ENCODE measurements at regions not wholly inside any gene's neighbourhood (a gene's known extent, or its start where the extent isn't known, plus 50 kb on each side); places are given as distances from the start of the nearest gene placed in this dataset.
"Not testable (repeated sequence)": the region's sequence is repeated elsewhere in the genome, so short reads cannot be mapped to it uniquely, and the experiment has no call there.

DNA sequence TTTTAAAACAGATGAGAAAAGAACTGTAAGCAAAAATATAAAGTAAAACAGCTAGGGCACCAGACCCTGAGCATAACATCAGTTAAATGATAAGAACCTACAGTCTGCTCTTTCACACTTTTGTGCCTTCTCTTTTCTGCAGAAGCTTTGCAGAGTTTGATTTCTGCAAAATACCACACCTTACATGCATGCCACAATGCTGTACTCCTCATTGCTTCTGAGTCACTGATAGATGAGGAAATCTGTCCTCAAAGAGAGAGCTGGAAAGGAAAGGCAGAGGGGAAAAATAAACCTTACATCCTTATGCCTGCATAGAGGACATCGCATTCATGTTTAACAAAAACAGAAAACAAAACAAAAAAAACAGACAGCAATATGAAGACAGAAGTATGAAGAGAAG is 142.9 kb downstream of the ATPSCKMT start:
- Histone ChIP-seq H3K4me3 (no peak overlapping the region), H3K9me3 (no peaks in the 10 kb centered on the region), H3K4me2 (no peak overlapping the region), H3K27ac (no peak overlapping the region), H3K4me1 (no peaks in the 10 kb centered on the region)
- TF ChIP-seq, protein P1, sequence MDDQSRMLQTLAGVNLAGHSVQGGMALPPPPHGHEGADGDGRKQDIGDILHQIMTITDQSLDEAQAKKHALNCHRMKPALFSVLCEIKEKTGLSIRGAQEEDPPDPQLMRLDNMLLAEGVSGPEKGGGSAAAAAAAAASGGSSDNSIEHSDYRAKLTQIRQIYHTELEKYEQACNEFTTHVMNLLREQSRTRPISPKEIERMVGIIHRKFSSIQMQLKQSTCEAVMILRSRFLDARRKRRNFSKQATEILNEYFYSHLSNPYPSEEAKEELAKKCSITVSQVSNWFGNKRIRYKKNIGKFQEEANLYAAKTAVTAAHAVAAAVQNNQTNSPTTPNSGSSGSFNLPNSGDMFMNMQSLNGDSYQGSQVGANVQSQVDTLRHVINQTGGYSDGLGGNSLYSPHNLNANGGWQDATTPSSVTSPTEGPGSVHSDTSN (IDR thresholded peaks at IDR 0.05), result no peak
- TF ChIP-seq, protein P2, sequence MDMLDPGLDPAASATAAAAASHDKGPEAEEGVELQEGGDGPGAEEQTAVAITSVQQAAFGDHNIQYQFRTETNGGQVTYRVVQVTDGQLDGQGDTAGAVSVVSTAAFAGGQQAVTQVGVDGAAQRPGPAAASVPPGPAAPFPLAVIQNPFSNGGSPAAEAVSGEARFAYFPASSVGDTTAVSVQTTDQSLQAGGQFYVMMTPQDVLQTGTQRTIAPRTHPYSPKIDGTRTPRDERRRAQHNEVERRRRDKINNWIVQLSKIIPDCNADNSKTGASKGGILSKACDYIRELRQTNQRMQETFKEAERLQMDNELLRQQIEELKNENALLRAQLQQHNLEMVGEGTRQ (IDR thresholded peaks at IDR 0.05), result no peak
- TF ChIP-seq SMC3 (IDR thresholded peaks at IDR 0.05), result no peak
- TF ChIP-seq, protein P3, sequence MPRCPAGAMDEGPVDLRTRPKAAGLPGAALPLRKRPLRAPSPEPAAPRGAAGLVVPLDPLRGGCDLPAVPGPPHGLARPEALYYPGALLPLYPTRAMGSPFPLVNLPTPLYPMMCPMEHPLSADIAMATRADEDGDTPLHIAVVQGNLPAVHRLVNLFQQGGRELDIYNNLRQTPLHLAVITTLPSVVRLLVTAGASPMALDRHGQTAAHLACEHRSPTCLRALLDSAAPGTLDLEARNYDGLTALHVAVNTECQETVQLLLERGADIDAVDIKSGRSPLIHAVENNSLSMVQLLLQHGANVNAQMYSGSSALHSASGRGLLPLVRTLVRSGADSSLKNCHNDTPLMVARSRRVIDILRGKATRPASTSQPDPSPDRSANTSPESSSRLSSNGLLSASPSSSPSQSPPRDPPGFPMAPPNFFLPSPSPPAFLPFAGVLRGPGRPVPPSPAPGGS (IDR thresholded peaks at IDR 0.05), result no peak
- TF ChIP-seq, protein P4, sequence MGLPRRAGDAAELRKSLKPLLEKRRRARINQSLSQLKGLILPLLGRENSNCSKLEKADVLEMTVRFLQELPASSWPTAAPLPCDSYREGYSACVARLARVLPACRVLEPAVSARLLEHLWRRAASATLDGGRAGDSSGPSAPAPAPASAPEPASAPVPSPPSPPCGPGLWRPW (IDR thresholded peaks at IDR 0.05), result no peak
- TF ChIP-seq, protein P5, sequence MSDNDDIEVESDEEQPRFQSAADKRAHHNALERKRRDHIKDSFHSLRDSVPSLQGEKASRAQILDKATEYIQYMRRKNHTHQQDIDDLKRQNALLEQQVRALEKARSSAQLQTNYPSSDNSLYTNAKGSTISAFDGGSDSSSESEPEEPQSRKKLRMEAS (IDR thresholded peaks at IDR 0.05), result no peak
- ChIA-PET POLR2A (no interaction called here), CTCF (no interaction called here)
- WGBS (ENCODE audit: missing lambda C conversion rate), result 91% methylated on average over 1 of the region's 1 CpG
- ATAC-seq, result no peak
- no peak for FAIRE-seq
- DNase-seq (ENCODE audit: low read depth in 1 of 2, low spot score in 1 of 2), result no peak

DNA sequence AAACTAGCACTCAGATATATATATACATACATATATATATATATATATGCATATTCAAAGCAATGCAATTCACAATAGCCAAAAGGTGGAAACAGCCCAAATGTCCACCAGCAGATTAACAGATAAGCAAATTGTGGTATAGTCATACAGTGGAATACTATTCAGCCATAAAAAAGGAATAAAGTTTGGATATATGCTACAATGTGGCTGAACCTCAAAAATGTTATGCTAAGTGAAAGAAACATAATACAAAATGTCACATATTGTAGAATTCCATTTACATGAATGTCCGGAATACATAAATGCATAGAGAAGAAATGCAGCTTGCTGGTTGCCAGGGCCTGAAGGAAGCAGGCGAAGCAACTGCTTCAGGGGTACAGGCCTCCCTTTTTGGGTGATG is 143.4 kb downstream of the ATPSCKMT start:
- TF ChIP-seq RCOR1 (IDR thresholded peaks at IDR 0.05; ENCODE audit: low read depth, low read length) (no peak), HEYL (CRISPR knock-in tag; IDR thresholded peaks at IDR 0.05) (no peak)
- Histone ChIP-seq H3K27ac (no peak overlapping the region), H3K4me1 (no peaks in the 10 kb centered on the region), H3K4me3 (no peak overlapping the region), H3K9me3 (no peaks in the 10 kb centered on the region), H3K4me2 (no peak overlapping the region)
- ChIA-PET POLR2A (no interaction called here), CTCF (no interaction called here)
- FAIRE-seq (no peak), ATAC-seq (no peak), DNase-seq (ENCODE audit: low read depth in 1 of 2, low spot score in 1 of 2) (no peak)
- WGBS (ENCODE audit: missing lambda C conversion rate), result 55% methylated on average over 2 of the region's 2 CpGs

DNA sequence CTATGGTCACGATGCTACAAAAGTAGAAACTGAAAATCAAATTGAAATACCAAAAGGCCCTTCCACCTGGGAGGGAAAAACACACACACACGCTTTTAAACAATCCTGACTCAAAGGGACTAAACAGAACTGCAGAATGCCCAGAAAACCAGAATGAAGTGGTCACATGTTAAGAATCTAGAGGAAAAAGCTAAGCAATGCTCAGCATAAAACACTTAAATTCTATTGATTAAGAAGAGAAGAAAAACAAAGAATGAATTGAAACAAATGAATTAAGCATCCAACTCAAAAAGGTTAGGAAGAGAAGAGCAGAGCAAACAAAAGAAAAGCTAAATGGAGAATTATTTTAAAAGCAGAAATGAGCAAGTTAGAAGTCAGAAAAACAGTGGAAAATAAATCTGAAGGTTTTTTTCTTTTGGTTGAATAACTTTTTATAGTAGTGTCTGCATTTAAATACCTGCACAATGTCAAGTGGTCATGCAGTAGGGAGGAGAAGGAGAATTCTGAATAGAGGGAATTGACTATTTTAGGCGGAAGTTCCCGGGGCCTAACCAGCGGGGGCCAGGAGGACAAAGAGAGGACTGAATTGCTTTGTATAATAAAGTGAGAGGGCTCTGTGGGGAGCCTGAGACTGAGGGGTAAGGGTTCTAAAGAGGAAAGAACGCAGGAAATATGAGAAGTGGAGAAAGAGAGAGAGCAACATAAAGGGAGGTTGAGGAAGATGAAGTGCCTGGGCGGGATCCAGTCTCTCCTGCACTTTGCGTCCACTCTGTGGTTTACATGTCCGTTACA is 146.8 kb downstream of the ATPSCKMT start:
- no peak for TF ChIP-seq CHD2 (IDR thresholded peaks at IDR 0.05; ENCODE audit: low read length, partially characterized antibody)
- no peak for TF ChIP-seq NPAS2 (CRISPR knock-in tag; IDR thresholded peaks at IDR 0.05; ENCODE audit: borderline replicate concordance)
- no peak for TF ChIP-seq NR3C1 (IDR thresholded peaks at IDR 0.05)
- TF ChIP-seq, protein P6, sequence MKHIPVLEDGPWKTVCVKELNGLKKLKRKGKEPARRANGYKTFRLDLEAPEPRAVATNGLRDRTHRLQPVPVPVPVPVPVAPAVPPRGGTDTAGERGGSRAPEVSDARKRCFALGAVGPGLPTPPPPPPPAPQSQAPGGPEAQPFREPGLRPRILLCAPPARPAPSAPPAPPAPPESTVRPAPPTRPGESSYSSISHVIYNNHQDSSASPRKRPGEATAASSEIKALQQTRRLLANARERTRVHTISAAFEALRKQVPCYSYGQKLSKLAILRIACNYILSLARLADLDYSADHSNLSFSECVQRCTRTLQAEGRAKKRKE (CRISPR knock-in tag; IDR thresholded peaks at IDR 0.05; ENCODE audit: low read depth), result no peak
- TF ChIP-seq NFE2L2 (conservative IDR thresholded peaks at IDR 0.05; ENCODE audit: low read length), result no peak
- TF ChIP-seq FOSL2 (IDR thresholded peaks at IDR 0.05), result no peak
- TF ChIP-seq FOSL2 (CRISPR knock-in tag; IDR thresholded peaks at IDR 0.05), result no peak
- no peak for TF ChIP-seq RAD21 (conservative IDR thresholded peaks at IDR 0.05 in 1 of 2, IDR thresholded peaks at IDR 0.05 in 1 of 2)
- no peak for TF ChIP-seq RFX5 (IDR thresholded peaks at IDR 0.05)
- TF ChIP-seq RNF2 (IDR thresholded peaks at IDR 0.05; ENCODE audit: borderline replicate concordance, low read depth), result no peak
- no peak for TF ChIP-seq JUN (IDR thresholded peaks at IDR 0.05)
- TF ChIP-seq, protein P3 (IDR thresholded peaks at IDR 0.05), result no peak
- no peak for TF ChIP-seq JUNB (IDR thresholded peaks at IDR 0.05)
- TF ChIP-seq, protein P7, sequence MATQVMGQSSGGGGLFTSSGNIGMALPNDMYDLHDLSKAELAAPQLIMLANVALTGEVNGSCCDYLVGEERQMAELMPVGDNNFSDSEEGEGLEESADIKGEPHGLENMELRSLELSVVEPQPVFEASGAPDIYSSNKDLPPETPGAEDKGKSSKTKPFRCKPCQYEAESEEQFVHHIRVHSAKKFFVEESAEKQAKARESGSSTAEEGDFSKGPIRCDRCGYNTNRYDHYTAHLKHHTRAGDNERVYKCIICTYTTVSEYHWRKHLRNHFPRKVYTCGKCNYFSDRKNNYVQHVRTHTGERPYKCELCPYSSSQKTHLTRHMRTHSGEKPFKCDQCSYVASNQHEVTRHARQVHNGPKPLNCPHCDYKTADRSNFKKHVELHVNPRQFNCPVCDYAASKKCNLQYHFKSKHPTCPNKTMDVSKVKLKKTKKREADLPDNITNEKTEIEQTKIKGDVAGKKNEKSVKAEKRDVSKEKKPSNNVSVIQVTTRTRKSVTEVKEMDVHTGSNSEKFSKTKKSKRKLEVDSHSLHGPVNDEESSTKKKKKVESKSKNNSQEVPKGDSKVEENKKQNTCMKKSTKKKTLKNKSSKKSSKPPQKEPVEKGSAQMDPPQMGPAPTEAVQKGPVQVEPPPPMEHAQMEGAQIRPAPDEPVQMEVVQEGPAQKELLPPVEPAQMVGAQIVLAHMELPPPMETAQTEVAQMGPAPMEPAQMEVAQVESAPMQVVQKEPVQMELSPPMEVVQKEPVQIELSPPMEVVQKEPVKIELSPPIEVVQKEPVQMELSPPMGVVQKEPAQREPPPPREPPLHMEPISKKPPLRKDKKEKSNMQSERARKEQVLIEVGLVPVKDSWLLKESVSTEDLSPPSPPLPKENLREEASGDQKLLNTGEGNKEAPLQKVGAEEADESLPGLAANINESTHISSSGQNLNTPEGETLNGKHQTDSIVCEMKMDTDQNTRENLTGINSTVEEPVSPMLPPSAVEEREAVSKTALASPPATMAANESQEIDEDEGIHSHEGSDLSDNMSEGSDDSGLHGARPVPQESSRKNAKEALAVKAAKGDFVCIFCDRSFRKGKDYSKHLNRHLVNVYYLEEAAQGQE (IDR thresholded peaks at IDR 0.05), result no peak
- ATAC-seq, result no peak
- H3K4me3 ChIP-seq, result no peak overlapping the region
- no peak overlapping the region for H3K27ac ChIP-seq
- CTCF ChIA-PET, result no interaction called here
- POLR2A ChIA-PET, result no interaction called here
- 46% methylated on average over 9 of the region's 9 CpGs for WGBS (ENCODE audit: missing lambda C conversion rate)
- H3K4me2 ChIP-seq, result no peak overlapping the region
- no peak for FAIRE-seq
- H3K4me1 ChIP-seq, result no peaks in the 10 kb centered on the region
- H3K9me3 ChIP-seq, result peaks cover 6% of the 10 kb centered on the region; the same call in 1 of the 3 replicates
- DNase-seq (ENCODE audit: low read depth in 1 of 2, low spot score in 1 of 2), result no peak

DNA sequence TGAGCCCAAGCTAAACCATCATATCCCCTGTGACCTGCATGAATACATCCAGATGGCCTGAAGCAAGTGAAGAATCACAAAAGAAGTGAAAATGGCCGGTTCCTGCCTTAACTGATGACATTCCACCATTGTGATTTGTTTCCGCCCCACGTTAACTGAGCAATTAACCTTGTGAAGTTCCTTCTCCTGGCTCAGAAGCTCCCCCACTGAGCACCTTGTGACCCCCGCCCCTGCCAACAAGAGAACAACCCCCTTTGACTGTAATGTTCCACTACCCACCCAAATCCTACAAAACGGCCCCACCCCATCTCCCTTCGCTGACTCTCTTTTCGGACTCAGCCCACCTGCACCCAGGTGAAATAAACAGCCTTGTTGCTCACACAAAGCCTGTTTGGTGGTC is 147.5 kb downstream of the ATPSCKMT start:
- DNase-seq (ENCODE audit: low read depth in 1 of 2, low spot score in 1 of 2); H3K4me2 ChIP-seq; POLR2A ChIA-PET; H3K27ac ChIP-seq; H3K4me3 ChIP-seq; FAIRE-seq; CTCF ChIA-PET; H3K9me3 ChIP-seq; ATAC-seq; H3K4me1 ChIP-seq: not testable (repeated sequence)
- WGBS (ENCODE audit: missing lambda C conversion rate), result 45% methylated on average over 7 of the region's 7 CpGs
